PFSK-1 (cell line): ENCODE measurements at regions not wholly inside any gene's neighbourhood (a gene's known extent, or its start where the extent isn't known, plus 50 kb on each side); places are given as distances from the start of the nearest gene placed in this dataset.

Experiments used
- POLR2AphosphoS5 ChIP-seq: IDR thresholded peaks from 2 replicates; pipeline ENCODE4 v1.6.1; 2012; ENCODE audit warnings: low read depth, mild to moderate bottlenecking, control low read depth, low read length, moderate library complexity
- REST ChIP-seq, 2 experiments: IDR thresholded peaks; 2 replicates each; pipeline versions ENCODE4 v1.6.1 to v1.8.0; 2011 to 2012; ENCODE audit warnings: low read depth in 2 of 2, low read length in 2 of 2, control low read depth in 1 of 2, inconsistent platforms in 1 of 2, mild to moderate bottlenecking in 1 of 2, moderate library complexity in 1 of 2; ENCODE audit not compliant: insufficient read depth in 1 of 2
- TAF1 ChIP-seq: IDR thresholded peaks from 2 replicates; pipeline ENCODE4 v1.6.1; 2012; ENCODE audit warnings: low read length, control low read depth, borderline replicate concordance; ENCODE audit not compliant: insufficient read depth

DNA sequence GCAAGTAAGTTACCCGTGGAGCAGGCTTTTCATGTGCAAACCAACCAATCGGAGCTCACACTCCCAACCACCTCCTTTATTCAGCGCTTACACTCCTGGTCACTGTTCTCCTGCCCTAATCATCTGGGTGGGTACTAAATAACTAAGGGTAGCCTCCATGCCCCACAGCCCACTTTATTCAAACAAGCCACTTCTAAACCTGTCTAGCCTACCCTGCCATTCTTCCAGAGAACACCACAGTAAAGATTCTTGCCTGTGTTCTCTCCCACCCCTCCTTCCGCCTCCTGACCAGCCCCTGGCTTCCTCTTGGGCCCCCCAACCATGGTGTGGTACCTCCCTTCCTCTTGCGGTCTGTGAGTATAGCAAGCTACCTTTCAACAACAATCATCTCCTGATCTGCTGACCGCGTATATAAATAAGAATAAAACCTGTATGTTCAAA, 581.9 kb downstream of the VRK1 start:
- TF ChIP-seq REST (IDR thresholded peaks at IDR 0.05; ENCODE audit: insufficient read depth in 1 of 2, low read depth in 2 of 2, low read length in 2 of 2) (no peak), TAF1 (no peak), POLR2AphosphoS5 (no peak)
